ENCODE measurements at regions not wholly inside any gene's neighbourhood (a gene's known extent, or its start where the extent isn't known, plus 50 kb on each side); places are given as distances from the start of the nearest gene placed in this dataset.

DNA sequence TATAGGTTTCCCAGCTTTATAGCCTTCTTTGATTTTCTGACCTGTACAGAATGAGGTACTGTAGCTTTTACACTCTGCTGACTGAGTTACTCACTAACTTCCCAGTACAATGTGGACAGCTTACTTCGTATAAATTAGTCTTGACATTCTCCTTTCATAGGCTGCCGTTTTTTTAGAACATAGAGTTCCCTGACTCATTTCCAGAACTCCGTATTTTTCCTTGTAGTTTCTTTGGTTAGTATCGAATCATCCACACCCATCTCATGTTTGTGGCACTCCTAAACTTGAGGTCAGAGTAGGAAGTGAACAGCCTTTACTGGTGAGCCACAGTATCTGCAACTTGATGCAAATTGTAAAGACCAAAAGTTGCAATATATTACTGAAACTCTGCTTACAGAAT, 303.9 kb downstream of the SLITRK5 start:
- Histone ChIP-seq H3K27ac (ENCODE audit: extremely low read depth, low read depth, low read length) (no peak overlapping the region), H4K20me1 (replicated peaks; ENCODE audit: control insufficient read depth, insufficient read depth, low read length) (no peaks in the 10 kb centered on the region), H3K27me3 (ENCODE audit: control insufficient read depth in 2 of 2, insufficient read depth in 2 of 2, low read length in 2 of 2) (no peaks in the 10 kb centered on the region), H3K4me3 (no peak overlapping the region), H3K4me2 (ENCODE audit: insufficient read depth, low read length) (no peak overlapping the region), H3K4me1 (replicated peaks in 1 of 2; ENCODE audit: control insufficient read depth in 2 of 2, insufficient read depth in 2 of 2, low read length in 2 of 2) (no peaks in the 10 kb centered on the region), H3K9ac (ENCODE audit: insufficient read depth in 1 of 2, low read depth in 2 of 2, low read length in 2 of 2) (no peak overlapping the region), H3K36me3 (ENCODE audit: control insufficient read depth, insufficient read depth, low read length) (no peaks in the 10 kb centered on the region), H2AFZ (ENCODE audit: low read depth, low read length) (no peak overlapping the region), H3K79me2 (ENCODE audit: control insufficient read depth, insufficient read depth, low read length) (no peaks in the 10 kb centered on the region), H3K9me1 (ENCODE audit: control insufficient read depth, insufficient read depth, low read length) (no peaks in the 10 kb centered on the region), H3K9me3 (replicated peaks; ENCODE audit: control insufficient read depth, insufficient read depth, low read depth, low read length) (no peaks in the 10 kb centered on the region)
- DNase-seq (ENCODE audit: extremely low read depth in 1 of 4, low spot score in 3 of 4) (no peak), ATAC-seq (no peak), FAIRE-seq (no peak)
- intact Hi-C loops (cut with micrococcal nuclease) (no loop called here), in situ Hi-C loops (cut with MboI) (no loop called here)
- WGBS (ENCODE audit: insufficient coverage, low coverage, missing lambda C conversion rate): 0% methylated on average over 4 of the region's 4 CpGs
- BruUV-seq (replicated peaks): no TSS peak
- ChIA-PET CTCF (ENCODE audit: low intra/inter-chr PET ratio) (no interaction called here), POLR2A (no interaction called here)
- no peak for TF ChIP-seq CTBP1 (IDR thresholded peaks at IDR 0.05; ENCODE audit: borderline replicate concordance)
- TF ChIP-seq KDM2B (CRISPR knock-in tag; IDR thresholded peaks at IDR 0.05): no peak
- TF ChIP-seq GTF3C2 (IDR thresholded peaks at IDR 0.05; ENCODE audit: borderline replicate concordance, extremely low read depth, insufficient read length): no peak
- no peak for TF ChIP-seq RAD21 (CRISPR knock-in tag; conservative IDR thresholded peaks at IDR 0.05 in 1 of 2, IDR thresholded peaks at IDR 0.05 in 1 of 2)
- TF ChIP-seq, protein P1, sequence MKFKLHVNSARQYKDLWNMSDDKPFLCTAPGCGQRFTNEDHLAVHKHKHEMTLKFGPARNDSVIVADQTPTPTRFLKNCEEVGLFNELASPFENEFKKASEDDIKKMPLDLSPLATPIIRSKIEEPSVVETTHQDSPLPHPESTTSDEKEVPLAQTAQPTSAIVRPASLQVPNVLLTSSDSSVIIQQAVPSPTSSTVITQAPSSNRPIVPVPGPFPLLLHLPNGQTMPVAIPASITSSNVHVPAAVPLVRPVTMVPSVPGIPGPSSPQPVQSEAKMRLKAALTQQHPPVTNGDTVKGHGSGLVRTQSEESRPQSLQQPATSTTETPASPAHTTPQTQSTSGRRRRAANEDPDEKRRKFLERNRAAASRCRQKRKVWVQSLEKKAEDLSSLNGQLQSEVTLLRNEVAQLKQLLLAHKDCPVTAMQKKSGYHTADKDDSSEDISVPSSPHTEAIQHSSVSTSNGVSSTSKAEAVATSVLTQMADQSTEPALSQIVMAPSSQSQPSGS (CRISPR knock-in tag; IDR thresholded peaks at IDR 0.05): no peak
- TF ChIP-seq XRCC3 (IDR thresholded peaks at IDR 0.05): no peak
- no peak for TF ChIP-seq ZNF24 (IDR thresholded peaks at IDR 0.05)
- TF ChIP-seq POLR2B (IDR thresholded peaks at IDR 0.05; ENCODE audit: low read depth, partially characterized antibody): no peak
- no peak for TF ChIP-seq ZZZ3 (IDR thresholded peaks at IDR 0.05)
- TF ChIP-seq ZNF57 (CRISPR knock-in tag; IDR thresholded peaks at IDR 0.05): no peak
- TF ChIP-seq, protein P2, sequence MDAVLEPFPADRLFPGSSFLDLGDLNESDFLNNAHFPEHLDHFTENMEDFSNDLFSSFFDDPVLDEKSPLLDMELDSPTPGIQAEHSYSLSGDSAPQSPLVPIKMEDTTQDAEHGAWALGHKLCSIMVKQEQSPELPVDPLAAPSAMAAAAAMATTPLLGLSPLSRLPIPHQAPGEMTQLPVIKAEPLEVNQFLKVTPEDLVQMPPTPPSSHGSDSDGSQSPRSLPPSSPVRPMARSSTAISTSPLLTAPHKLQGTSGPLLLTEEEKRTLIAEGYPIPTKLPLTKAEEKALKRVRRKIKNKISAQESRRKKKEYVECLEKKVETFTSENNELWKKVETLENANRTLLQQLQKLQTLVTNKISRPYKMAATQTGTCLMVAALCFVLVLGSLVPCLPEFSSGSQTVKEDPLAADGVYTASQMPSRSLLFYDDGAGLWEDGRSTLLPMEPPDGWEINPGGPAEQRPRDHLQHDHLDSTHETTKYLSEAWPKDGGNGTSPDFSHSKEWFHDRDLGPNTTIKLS (IDR thresholded peaks at IDR 0.05; ENCODE audit: borderline replicate concordance, low read depth): no peak
- TF ChIP-seq, protein P3, sequence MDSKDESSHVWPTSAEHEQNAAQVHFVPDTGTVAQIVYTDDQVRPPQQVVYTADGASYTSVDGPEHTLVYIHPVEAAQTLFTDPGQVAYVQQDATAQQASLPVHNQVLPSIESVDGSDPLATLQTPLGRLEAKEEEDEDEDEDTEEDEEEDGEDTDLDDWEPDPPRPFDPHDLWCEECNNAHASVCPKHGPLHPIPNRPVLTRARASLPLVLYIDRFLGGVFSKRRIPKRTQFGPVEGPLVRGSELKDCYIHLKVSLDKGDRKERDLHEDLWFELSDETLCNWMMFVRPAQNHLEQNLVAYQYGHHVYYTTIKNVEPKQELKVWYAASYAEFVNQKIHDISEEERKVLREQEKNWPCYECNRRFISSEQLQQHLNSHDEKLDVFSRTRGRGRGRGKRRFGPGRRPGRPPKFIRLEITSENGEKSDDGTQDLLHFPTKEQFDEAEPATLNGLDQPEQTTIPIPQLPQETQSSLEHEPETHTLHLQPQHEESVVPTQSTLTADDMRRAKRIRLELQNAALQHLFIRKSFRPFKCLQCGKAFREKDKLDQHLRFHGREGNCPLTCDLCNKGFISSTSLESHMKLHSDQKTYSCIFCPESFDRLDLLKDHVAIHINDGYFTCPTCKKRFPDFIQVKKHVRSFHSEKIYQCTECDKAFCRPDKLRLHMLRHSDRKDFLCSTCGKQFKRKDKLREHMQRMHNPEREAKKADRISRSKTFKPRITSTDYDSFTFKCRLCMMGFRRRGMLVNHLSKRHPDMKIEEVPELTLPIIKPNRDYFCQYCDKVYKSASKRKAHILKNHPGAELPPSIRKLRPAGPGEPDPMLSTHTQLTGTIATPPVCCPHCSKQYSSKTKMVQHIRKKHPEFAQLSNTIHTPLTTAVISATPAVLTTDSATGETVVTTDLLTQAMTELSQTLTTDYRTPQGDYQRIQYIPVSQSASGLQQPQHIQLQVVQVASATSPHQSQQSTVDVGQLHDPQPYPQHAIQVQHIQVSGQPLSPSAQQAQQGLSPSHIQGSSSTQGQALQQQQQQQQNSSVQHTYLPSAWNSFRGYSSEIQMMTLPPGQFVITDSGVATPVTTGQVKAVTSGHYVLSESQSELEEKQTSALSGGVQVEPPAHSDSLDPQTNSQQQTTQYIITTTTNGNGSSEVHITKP (IDR thresholded peaks at IDR 0.05; ENCODE audit: partially characterized antibody): no peak

All from K562 (cell line).